OCI-LY1 (cell line): ENCODE measurements at regions not wholly inside any gene's neighbourhood (a gene's known extent, or its start where the extent isn't known, plus 50 kb on each side); places are given as distances from the start of the nearest gene placed in this dataset.

ENCODE experiments used
- H2AFZ ChIP-seq: fragments of 200-600 bp; sonication (generic), shearing (Covaris generic); 2 replicates; pipeline ENCODE4 v1.6.0; 2014; ENCODE audit warnings: antibody characterized with exemption, mild to moderate bottlenecking, low read length
- H3F3A ChIP-seq: fragments of 200-600 bp; sonication (generic), shearing (Covaris generic); 2 replicates; pipeline ENCODE4 v1.6.0; 2014; ENCODE audit warnings: mild to moderate bottlenecking, antibody characterized with exemption, low read length, moderate library complexity; ENCODE audit not compliant: insufficient read depth
- H3K27ac ChIP-seq: fragments of 200-600 bp; sonication (generic); 2 replicates; pipeline ENCODE4 v1.5.1; 2014; ENCODE audit warnings: low read length, mixed run types, mild to moderate bottlenecking, low read depth; ENCODE audit not compliant: poor library complexity, severe bottlenecking
- H3K27me3 ChIP-seq: fragments of 200-600 bp; sonication (generic); 2 replicates; pipeline ENCODE4 v1.6.0; 2014; ENCODE audit warnings: antibody characterized with exemption, mild to moderate bottlenecking, low read length, moderate library complexity; ENCODE audit not compliant: insufficient read depth
- H3K36me3 ChIP-seq: fragments of 200-600 bp; sonication (generic); 2 replicates; pipeline ENCODE4 v1.6.1; 2014; ENCODE audit warnings: mild to moderate bottlenecking, antibody characterized with exemption, low read length, moderate library complexity, mixed read lengths; ENCODE audit not compliant: insufficient read depth
- H3K4me1 ChIP-seq: fragments of 200-600 bp; sonication (generic); 2 replicates; pipeline ENCODE4 v1.5.1; 2014; ENCODE audit warnings: mild to moderate bottlenecking, low read length, moderate library complexity; ENCODE audit not compliant: insufficient read depth, severe bottlenecking
- H3K4me2 ChIP-seq: fragments of 200-600 bp; sonication (generic), shearing (Covaris generic); 2 replicates; pipeline ENCODE4 v1.6.1; 2014; ENCODE audit warnings: low read length
- H3K4me3 ChIP-seq: fragments of 200-600 bp; sonication (generic); 2 replicates; pipeline ENCODE4 v1.5.1; 2014; ENCODE audit warnings: low read length, low read depth, mild to moderate bottlenecking, mixed read lengths; ENCODE audit not compliant: poor library complexity, severe bottlenecking
- H3K79me2 ChIP-seq: fragments of 200-600 bp; shearing (Covaris generic); 2 replicates; pipeline ENCODE4 v1.6.1; 2016; ENCODE audit warnings: mixed run types, low read length, mixed read lengths; ENCODE audit not compliant: insufficient read depth
- H3K9ac ChIP-seq: fragments of 200-600 bp; sonication (generic), shearing (Covaris generic); 2 replicates; pipeline ENCODE4 v1.6.1; 2014; ENCODE audit warnings: mild to moderate bottlenecking, low read length, mixed read lengths
- H3K9me2 ChIP-seq: fragments of 200-600 bp; sonication (generic), shearing (Covaris generic); 2 replicates; pipeline ENCODE4 v1.6.1; 2014; ENCODE audit warnings: low read depth, mild to moderate bottlenecking, low read length, mixed read lengths
- H3K9me3 ChIP-seq: fragments of 200-600 bp; shearing (Covaris generic); 2 replicates; pipeline ENCODE4 v1.6.1; 2014; ENCODE audit warnings: low read length, mixed read lengths
- H4K20me1 ChIP-seq: fragments of 200-600 bp; sonication (generic), shearing (Covaris generic); 2 replicates; pipeline ENCODE4 v1.6.0; 2016; ENCODE audit warnings: mild to moderate bottlenecking, low read length; ENCODE audit not compliant: insufficient read depth
- EZH2 ChIP-seq: fragments of 200-600 bp; sonication (generic), shearing (Covaris generic); IDR thresholded peaks from 2 replicates; pipeline ENCODE4 v1.8.0; 2017; ENCODE audit warnings: borderline replicate concordance, mixed run types, mild to moderate bottlenecking, antibody characterized with exemption, low read length, moderate library complexity, mixed read lengths
- TF ChIP-seq, protein P1 (sequence below): fragments of 200-600 bp; sonication (generic), shearing (Covaris generic); IDR thresholded peaks from 2 replicates; pipeline ENCODE4 v1.5.1; 2017; ENCODE audit warnings: mild to moderate bottlenecking, antibody characterized with exemption, low read length, moderate library complexity, mixed read lengths

DNA sequence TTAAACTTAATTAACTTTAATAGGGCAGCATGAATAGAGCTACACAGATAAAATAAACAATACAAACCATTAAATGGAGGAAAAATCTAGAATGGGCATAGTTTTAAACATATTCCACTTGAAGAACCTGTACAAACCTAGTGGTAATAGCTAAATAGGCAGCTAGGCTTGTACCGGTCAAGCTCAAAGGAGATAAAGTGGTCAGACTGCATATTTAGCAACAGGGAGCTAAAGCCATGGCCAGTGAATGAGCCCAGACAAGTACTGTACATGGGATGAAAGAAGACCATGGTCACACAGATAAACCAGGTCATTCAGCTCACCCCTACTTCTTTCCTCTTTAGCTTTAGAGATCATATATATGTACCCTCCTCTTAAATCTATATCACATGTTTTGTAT lies 186.6 kb upstream of the KRR1 start:
- H3K79me2 ChIP-seq, result no peaks in the 10 kb centered on the region
- no peaks in the 10 kb centered on the region for H3K4me1 ChIP-seq
- no peaks in the 10 kb centered on the region for H3K27me3 ChIP-seq
- H3K36me3 ChIP-seq, result no peaks in the 10 kb centered on the region
- no peak overlapping the region for H3K27ac ChIP-seq
- no peak overlapping the region for H3K9ac ChIP-seq
- no peaks in the 10 kb centered on the region for H3F3A ChIP-seq
- TF ChIP-seq, protein P1, sequence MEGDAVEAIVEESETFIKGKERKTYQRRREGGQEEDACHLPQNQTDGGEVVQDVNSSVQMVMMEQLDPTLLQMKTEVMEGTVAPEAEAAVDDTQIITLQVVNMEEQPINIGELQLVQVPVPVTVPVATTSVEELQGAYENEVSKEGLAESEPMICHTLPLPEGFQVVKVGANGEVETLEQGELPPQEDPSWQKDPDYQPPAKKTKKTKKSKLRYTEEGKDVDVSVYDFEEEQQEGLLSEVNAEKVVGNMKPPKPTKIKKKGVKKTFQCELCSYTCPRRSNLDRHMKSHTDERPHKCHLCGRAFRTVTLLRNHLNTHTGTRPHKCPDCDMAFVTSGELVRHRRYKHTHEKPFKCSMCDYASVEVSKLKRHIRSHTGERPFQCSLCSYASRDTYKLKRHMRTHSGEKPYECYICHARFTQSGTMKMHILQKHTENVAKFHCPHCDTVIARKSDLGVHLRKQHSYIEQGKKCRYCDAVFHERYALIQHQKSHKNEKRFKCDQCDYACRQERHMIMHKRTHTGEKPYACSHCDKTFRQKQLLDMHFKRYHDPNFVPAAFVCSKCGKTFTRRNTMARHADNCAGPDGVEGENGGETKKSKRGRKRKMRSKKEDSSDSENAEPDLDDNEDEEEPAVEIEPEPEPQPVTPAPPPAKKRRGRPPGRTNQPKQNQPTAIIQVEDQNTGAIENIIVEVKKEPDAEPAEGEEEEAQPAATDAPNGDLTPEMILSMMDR, result no peak
- no peak for TF ChIP-seq EZH2
- no peak overlapping the region for H3K4me2 ChIP-seq
- H3K9me3 ChIP-seq, result no peaks in the 10 kb centered on the region
- no peaks in the 10 kb centered on the region for H3K9me2 ChIP-seq
- H3K4me3 ChIP-seq, result no peak overlapping the region
- H4K20me1 ChIP-seq, result no peaks in the 10 kb centered on the region
- H2AFZ ChIP-seq, result no peak overlapping the region

DNA sequence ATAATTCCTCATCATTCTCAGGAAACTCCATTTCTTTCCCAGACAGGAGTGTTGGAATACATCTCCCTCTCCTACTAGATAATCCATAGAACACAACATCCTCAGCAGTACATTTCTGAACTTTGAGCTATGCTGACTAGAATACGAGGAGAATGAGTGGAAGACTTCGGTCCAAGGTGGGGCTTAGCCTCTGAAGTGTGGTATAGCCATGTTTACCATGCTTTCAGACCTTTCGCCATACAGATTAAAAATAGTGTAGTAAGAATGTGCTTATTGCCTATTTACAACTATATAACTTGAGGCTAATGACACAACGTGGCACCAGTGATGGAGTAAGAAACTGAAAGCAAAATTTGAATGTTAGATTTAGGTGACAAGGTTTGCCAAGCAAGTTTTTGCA lies 184.5 kb upstream of the KRR1 start:
- no peaks in the 10 kb centered on the region for H3K79me2 ChIP-seq
- TF ChIP-seq, protein P1, result no peak
- TF ChIP-seq EZH2, result no peak
- H3K4me3 ChIP-seq, result no peak overlapping the region
- no peaks in the 10 kb centered on the region for H3K27me3 ChIP-seq
- no peaks in the 10 kb centered on the region for H3K4me1 ChIP-seq
- no peaks in the 10 kb centered on the region for H3K36me3 ChIP-seq
- H3K9me3 ChIP-seq, result no peaks in the 10 kb centered on the region
- no peaks in the 10 kb centered on the region for H3K9me2 ChIP-seq
- H2AFZ ChIP-seq, result no peak overlapping the region
- no peak overlapping the region for H3K27ac ChIP-seq
- no peak overlapping the region for H3K4me2 ChIP-seq
- no peak overlapping the region for H3K9ac ChIP-seq
- H4K20me1 ChIP-seq, result no peaks in the 10 kb centered on the region
- no peaks in the 10 kb centered on the region for H3F3A ChIP-seq

DNA sequence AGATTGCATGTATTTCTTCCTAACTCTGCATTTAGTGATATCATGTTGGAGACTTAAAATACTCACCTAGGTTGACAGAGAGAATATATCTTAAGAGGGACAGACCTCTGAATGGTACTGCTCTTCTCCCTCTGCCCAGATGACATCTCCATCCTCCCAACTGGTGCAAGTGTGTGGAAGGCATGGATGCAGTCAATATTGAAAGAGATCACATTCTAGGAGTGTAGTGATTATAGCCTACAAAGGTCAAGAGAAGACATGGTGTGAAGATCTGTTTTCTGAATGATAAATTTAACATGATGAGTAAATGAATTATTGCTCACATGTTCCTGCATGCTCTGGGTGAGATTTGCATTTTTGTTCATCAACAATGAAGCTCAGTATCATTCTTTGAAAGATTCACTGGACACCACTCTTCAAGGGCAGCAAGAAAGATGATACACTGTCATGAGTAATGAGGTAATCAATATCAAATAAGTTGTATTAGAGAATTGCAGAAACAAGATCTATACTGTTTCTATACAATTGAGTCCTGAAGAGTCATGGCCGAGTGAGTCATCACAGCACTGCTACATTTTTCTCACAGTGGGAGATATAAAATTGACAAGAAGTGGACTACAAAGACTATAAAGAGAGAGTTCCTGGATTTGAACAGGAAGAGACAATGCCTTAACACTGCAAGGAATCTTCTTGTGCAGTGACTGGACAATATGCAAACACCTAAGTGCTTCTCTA lies 183.3 kb upstream of the KRR1 start:
- Histone ChIP-seq H3K9ac (no peak overlapping the region), H3F3A (no peaks in the 10 kb centered on the region), H3K4me2 (no peak overlapping the region), H3K27me3 (no peaks in the 10 kb centered on the region), H3K36me3 (no peaks in the 10 kb centered on the region), H3K79me2 (no peaks in the 10 kb centered on the region), H2AFZ (no peak overlapping the region), H4K20me1 (no peaks in the 10 kb centered on the region), H3K4me3 (no peak overlapping the region), H3K27ac (no peak overlapping the region), H3K4me1 (no peaks in the 10 kb centered on the region), H3K9me3 (no peaks in the 10 kb centered on the region), H3K9me2 (no peaks in the 10 kb centered on the region)
- TF ChIP-seq EZH2, result no peak
- TF ChIP-seq, protein P1, result no peak
